Mesendoderm (in vitro differentiated cells): ENCODE measurements at regions not wholly inside any gene's neighbourhood (a gene's known extent, or its start where the extent isn't known, plus 50 kb on each side); places are given as distances from the start of the nearest gene placed in this dataset.
"Not testable (repeated sequence)": the region's sequence is repeated elsewhere in the genome, so short reads cannot be mapped to it uniquely, and the experiment has no call there.

Experiments used
- DNase-seq: peaks from one replicate; pipeline ENCODE4 v3.0.0; 2013
- H2AK5ac ChIP-seq: 2 replicates; pipeline ENCODE4 v1.6.1; 2013; ENCODE audit warnings: low read length, inconsistent platforms
- H2BK120ac ChIP-seq: 2 replicates; pipeline ENCODE4 v1.6.1; 2013; ENCODE audit warnings: low read depth, mild to moderate bottlenecking, low read length, moderate library complexity, mixed read lengths
- H2BK15ac ChIP-seq: replicated peaks from 2 replicates; pipeline ENCODE4 v1.6.1; 2013; ENCODE audit warnings: low read depth, mild to moderate bottlenecking, moderate library complexity
- H2BK5ac ChIP-seq: 2 replicates; pipeline ENCODE4 v1.6.1; 2013; ENCODE audit warnings: low read length, inconsistent platforms
- H3K18ac ChIP-seq: 2 replicates; pipeline ENCODE4 v1.6.1; 2013; ENCODE audit warnings: mild to moderate bottlenecking, low read length, mixed read lengths
- H3K23ac ChIP-seq: one replicate; pipeline ENCODE4 v1.6.1; 2013; ENCODE audit warnings: low read length
- H3K27ac ChIP-seq: 2 replicates; pipeline ENCODE4 v1.5.1; 2013; ENCODE audit warnings: low read depth, mild to moderate bottlenecking, inconsistent platforms, low read length, moderate library complexity
- H3K27me3 ChIP-seq: 2 replicates; pipeline ENCODE4 v1.6.1; 2013; ENCODE audit warnings: low read length, control low read depth, mild to moderate bottlenecking, inconsistent platforms; ENCODE audit not compliant: insufficient read depth, poor library complexity
- H3K36me3 ChIP-seq: 2 replicates; pipeline ENCODE4 v1.6.1; 2013; ENCODE audit warnings: low read length, inconsistent platforms; ENCODE audit not compliant: control insufficient read depth, insufficient read depth
- H3K4ac ChIP-seq: one replicate; pipeline ENCODE4 v1.6.1; 2013; ENCODE audit warnings: low read depth, mild to moderate bottlenecking, low read length, moderate library complexity
- H3K4me1 ChIP-seq: 2 replicates; pipeline ENCODE4 v1.6.1; 2013; ENCODE audit warnings: low read depth, low read length, inconsistent platforms; ENCODE audit not compliant: control insufficient read depth
- H3K4me2 ChIP-seq: 2 replicates; pipeline ENCODE4 v1.6.1; 2013; ENCODE audit warnings: low read length
- H3K4me3 ChIP-seq: 2 replicates; pipeline ENCODE4 v1.5.1; 2013; ENCODE audit warnings: mild to moderate bottlenecking, low read length
- H3K56ac ChIP-seq: one replicate; pipeline ENCODE4 v1.6.1; 2013; ENCODE audit warnings: low read length
- H3K79me1 ChIP-seq: 2 replicates; pipeline ENCODE4 v1.6.1; 2013; ENCODE audit warnings: low read length, inconsistent platforms
- H3K79me2 ChIP-seq: 2 replicates; pipeline ENCODE4 v1.6.1; 2013; ENCODE audit warnings: mild to moderate bottlenecking, low read length; ENCODE audit not compliant: control insufficient read depth, insufficient read depth
- H3K9ac ChIP-seq: 2 replicates; pipeline ENCODE4 v1.6.1; 2013; ENCODE audit warnings: low read length, inconsistent platforms
- H4K5ac ChIP-seq: one replicate; pipeline ENCODE4 v1.6.1; 2013; ENCODE audit warnings: low read length
- H4K8ac ChIP-seq: one replicate; pipeline ENCODE4 v1.6.1; 2013; ENCODE audit warnings: low read depth, mild to moderate bottlenecking, control low read depth, low read length, moderate library complexity
- WGBS: extraction: QIAGEN DNeasy Blood & Tissue Kit; methylation state at CpG from one replicate; pipeline ENCODE4 v1.1.7; 2013; ENCODE audit warnings: low lambda C conversion rate, missing lambda C conversion rate; ENCODE audit not compliant: insufficient coverage; ENCODE audit errors: extremely low coverage; 5-methylcytosine and 5-hydroxymethylcytosine counted together

GRCh38 chr4:159927781-159928180, 824.9 kb downstream of the RAPGEF2 start:
- Histone ChIP-seq H4K5ac (no peak overlapping the region), H3K4me3 (no peak overlapping the region), H3K79me2 (no peaks in the 10 kb centered on the region), H2BK120ac (no peak overlapping the region), H2BK15ac (no peak overlapping the region), H3K9ac (no peak overlapping the region), H4K8ac (no peak overlapping the region), H3K56ac (no peak overlapping the region), H2AK5ac (no peak overlapping the region), H3K27me3 (no peaks in the 10 kb centered on the region), H3K4ac (no peak overlapping the region), H3K4me1 (no peaks in the 10 kb centered on the region), H3K18ac (no peak overlapping the region), H3K27ac (no peak overlapping the region), H3K79me1 (no peaks in the 10 kb centered on the region), H3K36me3 (no peaks in the 10 kb centered on the region), H3K23ac (no peak overlapping the region), H3K4me2 (no peak overlapping the region), H2BK5ac (no peak overlapping the region)
- WGBS = no CpG with 5 or more reads among the region's 6 CpGs
- no peak for DNase-seq

- H3K36me3 ChIP-seq, H4K8ac ChIP-seq, H3K27ac ChIP-seq, H2BK120ac ChIP-seq, H3K4ac ChIP-seq, H2BK15ac ChIP-seq, H3K4me1 ChIP-seq, DNase-seq, H3K79me2 ChIP-seq, H3K4me3 ChIP-seq, H3K18ac ChIP-seq, H2AK5ac ChIP-seq, H3K4me2 ChIP-seq, H2BK5ac ChIP-seq, H4K5ac ChIP-seq, H3K27me3 ChIP-seq, H3K56ac ChIP-seq, H3K23ac ChIP-seq, H3K9ac ChIP-seq, H3K79me1 ChIP-seq: not testable (repeated sequence)
- no CpG with 5 or more reads among the region's 8 CpGs for WGBS
These were observed 831.7 kb downstream of the RAPGEF2 start for GRCh38 chr4:159934602-159935001.

- H2AK5ac ChIP-seq = no peak overlapping the region
- no peak overlapping the region for H3K18ac ChIP-seq
- H3K36me3 ChIP-seq = no peaks in the 10 kb centered on the region
- no CpG with 5 or more reads among the region's 3 CpGs for WGBS
- no peak overlapping the region for H3K4ac ChIP-seq
- no peak overlapping the region for H2BK5ac ChIP-seq
- H3K79me1 ChIP-seq = no peaks in the 10 kb centered on the region
- no peak overlapping the region for H2BK120ac ChIP-seq
- no peak overlapping the region for H3K9ac ChIP-seq
- H3K4me2 ChIP-seq = no peak overlapping the region
- H3K79me2 ChIP-seq = no peaks in the 10 kb centered on the region
- no peaks in the 10 kb centered on the region for H3K27me3 ChIP-seq
- H3K56ac ChIP-seq = no peak overlapping the region
- H2BK15ac ChIP-seq = no peak overlapping the region
- no peaks in the 10 kb centered on the region for H3K4me1 ChIP-seq
- H3K23ac ChIP-seq = no peak overlapping the region
- DNase-seq = no peak
- no peak overlapping the region for H3K4me3 ChIP-seq
- H3K27ac ChIP-seq = no peak overlapping the region
- no peak overlapping the region for H4K5ac ChIP-seq
- no peak overlapping the region for H4K8ac ChIP-seq
These were observed 834.7 kb downstream of the RAPGEF2 start for GRCh38 chr4:159937595-159937994.

- not testable (repeated sequence) for H2BK120ac ChIP-seq, H3K36me3 ChIP-seq, H3K18ac ChIP-seq, H4K8ac ChIP-seq, H3K27ac ChIP-seq, H3K27me3 ChIP-seq, H2BK15ac ChIP-seq, H3K4me3 ChIP-seq, H3K23ac ChIP-seq, DNase-seq, H3K4me2 ChIP-seq, H3K56ac ChIP-seq, H2BK5ac ChIP-seq, H3K79me2 ChIP-seq, H3K79me1 ChIP-seq, H3K4ac ChIP-seq, H3K9ac ChIP-seq, H4K5ac ChIP-seq, H2AK5ac ChIP-seq, H3K4me1 ChIP-seq
- no CpG with 5 or more reads among the region's 25 CpGs for WGBS
These were observed 836.8 kb downstream of the RAPGEF2 start for GRCh38 chr4:159939681-159940080.

- Histone ChIP-seq H2BK120ac (no peak overlapping the region), H3K9ac (no peak overlapping the region), H3K27ac (no peak overlapping the region), H4K8ac (no peak overlapping the region), H2BK15ac (no peak overlapping the region), H3K4me2 (no peak overlapping the region), H3K4me1 (no peaks in the 10 kb centered on the region), H2AK5ac (no peak overlapping the region), H4K5ac (no peak overlapping the region), H3K79me1 (no peaks in the 10 kb centered on the region), H3K18ac (no peak overlapping the region), H3K36me3 (no peaks in the 10 kb centered on the region), H3K56ac (no peak overlapping the region), H2BK5ac (no peak overlapping the region), H3K4ac (no peak overlapping the region), H3K79me2 (no peaks in the 10 kb centered on the region), H3K4me3 (no peak overlapping the region), H3K23ac (no peak overlapping the region), H3K27me3 (no peaks in the 10 kb centered on the region)
- DNase-seq = no peak
- WGBS = no CpG with 5 or more reads among the region's 3 CpGs
These were observed 838.2 kb downstream of the RAPGEF2 start for GRCh38 chr4:159941076-159941475.

- no CpG with 5 or more reads among the region's 4 CpGs for WGBS
- Histone ChIP-seq H3K27ac (no peak overlapping the region), H2AK5ac (no peak overlapping the region)
These were observed 841.6 kb downstream of the RAPGEF2 start for GRCh38 chr4:159944477-159944876.

More at GRCh38 chr4:159944477-159944876, 841.6 kb downstream of the RAPGEF2 start:
- Histone ChIP-seq H2BK5ac (no peak overlapping the region), H3K79me1 (no peaks in the 10 kb centered on the region), H3K4ac (no peak overlapping the region), H3K18ac (no peak overlapping the region), H3K4me2 (no peak overlapping the region), H2BK15ac (no peak overlapping the region), H3K36me3 (no peaks in the 10 kb centered on the region), H3K56ac (no peak overlapping the region), H3K4me1 (no peaks in the 10 kb centered on the region), H3K9ac (no peak overlapping the region), H3K27me3 (no peaks in the 10 kb centered on the region), H4K8ac (no peak overlapping the region), H3K4me3 (no peak overlapping the region), H4K5ac (no peak overlapping the region), H3K79me2 (no peaks in the 10 kb centered on the region), H2BK120ac (no peak overlapping the region), H3K23ac (no peak overlapping the region)
- no peak for DNase-seq
